ENCODE measurements at regions not wholly inside any gene's neighbourhood (a gene's known extent, or its start where the extent isn't known, plus 50 kb on each side); places are given as distances from the start of the nearest gene placed in this dataset.

DNA sequence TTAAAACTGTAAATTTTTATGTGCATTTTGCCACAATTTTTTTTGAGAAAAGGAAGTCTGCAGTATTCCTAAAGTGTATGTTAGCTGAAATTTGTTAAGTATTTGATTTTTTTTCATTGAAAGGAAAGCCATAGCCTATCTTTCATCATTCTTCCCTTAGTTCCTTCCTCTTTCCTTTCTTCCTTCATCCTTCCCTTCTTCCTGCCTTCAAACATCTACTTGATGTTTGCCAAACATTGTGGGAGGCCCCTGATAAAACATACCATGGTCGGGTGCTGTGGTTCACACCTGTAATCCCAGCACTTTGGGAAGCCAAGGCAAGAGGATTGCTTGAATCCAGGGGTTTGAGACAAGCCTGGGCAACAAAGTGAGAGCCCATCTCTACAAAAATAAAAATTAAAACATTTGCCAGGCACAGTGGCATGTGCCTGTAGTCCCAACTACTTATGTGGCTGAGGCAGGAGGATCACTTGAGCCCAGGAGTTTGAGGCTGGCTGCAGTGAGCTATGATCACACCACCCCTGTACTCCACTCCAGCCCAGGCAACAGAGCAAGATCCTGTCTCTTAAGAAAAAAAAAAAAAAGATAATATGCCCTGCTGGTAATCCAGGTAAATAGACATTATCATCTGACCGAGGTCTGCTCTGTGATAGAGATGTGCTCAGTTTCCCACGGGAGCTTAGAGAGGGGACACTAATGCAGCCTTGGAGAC lies 62.9 kb upstream of the FOXN2 start (continued):
- TF ChIP-seq, protein P1, sequence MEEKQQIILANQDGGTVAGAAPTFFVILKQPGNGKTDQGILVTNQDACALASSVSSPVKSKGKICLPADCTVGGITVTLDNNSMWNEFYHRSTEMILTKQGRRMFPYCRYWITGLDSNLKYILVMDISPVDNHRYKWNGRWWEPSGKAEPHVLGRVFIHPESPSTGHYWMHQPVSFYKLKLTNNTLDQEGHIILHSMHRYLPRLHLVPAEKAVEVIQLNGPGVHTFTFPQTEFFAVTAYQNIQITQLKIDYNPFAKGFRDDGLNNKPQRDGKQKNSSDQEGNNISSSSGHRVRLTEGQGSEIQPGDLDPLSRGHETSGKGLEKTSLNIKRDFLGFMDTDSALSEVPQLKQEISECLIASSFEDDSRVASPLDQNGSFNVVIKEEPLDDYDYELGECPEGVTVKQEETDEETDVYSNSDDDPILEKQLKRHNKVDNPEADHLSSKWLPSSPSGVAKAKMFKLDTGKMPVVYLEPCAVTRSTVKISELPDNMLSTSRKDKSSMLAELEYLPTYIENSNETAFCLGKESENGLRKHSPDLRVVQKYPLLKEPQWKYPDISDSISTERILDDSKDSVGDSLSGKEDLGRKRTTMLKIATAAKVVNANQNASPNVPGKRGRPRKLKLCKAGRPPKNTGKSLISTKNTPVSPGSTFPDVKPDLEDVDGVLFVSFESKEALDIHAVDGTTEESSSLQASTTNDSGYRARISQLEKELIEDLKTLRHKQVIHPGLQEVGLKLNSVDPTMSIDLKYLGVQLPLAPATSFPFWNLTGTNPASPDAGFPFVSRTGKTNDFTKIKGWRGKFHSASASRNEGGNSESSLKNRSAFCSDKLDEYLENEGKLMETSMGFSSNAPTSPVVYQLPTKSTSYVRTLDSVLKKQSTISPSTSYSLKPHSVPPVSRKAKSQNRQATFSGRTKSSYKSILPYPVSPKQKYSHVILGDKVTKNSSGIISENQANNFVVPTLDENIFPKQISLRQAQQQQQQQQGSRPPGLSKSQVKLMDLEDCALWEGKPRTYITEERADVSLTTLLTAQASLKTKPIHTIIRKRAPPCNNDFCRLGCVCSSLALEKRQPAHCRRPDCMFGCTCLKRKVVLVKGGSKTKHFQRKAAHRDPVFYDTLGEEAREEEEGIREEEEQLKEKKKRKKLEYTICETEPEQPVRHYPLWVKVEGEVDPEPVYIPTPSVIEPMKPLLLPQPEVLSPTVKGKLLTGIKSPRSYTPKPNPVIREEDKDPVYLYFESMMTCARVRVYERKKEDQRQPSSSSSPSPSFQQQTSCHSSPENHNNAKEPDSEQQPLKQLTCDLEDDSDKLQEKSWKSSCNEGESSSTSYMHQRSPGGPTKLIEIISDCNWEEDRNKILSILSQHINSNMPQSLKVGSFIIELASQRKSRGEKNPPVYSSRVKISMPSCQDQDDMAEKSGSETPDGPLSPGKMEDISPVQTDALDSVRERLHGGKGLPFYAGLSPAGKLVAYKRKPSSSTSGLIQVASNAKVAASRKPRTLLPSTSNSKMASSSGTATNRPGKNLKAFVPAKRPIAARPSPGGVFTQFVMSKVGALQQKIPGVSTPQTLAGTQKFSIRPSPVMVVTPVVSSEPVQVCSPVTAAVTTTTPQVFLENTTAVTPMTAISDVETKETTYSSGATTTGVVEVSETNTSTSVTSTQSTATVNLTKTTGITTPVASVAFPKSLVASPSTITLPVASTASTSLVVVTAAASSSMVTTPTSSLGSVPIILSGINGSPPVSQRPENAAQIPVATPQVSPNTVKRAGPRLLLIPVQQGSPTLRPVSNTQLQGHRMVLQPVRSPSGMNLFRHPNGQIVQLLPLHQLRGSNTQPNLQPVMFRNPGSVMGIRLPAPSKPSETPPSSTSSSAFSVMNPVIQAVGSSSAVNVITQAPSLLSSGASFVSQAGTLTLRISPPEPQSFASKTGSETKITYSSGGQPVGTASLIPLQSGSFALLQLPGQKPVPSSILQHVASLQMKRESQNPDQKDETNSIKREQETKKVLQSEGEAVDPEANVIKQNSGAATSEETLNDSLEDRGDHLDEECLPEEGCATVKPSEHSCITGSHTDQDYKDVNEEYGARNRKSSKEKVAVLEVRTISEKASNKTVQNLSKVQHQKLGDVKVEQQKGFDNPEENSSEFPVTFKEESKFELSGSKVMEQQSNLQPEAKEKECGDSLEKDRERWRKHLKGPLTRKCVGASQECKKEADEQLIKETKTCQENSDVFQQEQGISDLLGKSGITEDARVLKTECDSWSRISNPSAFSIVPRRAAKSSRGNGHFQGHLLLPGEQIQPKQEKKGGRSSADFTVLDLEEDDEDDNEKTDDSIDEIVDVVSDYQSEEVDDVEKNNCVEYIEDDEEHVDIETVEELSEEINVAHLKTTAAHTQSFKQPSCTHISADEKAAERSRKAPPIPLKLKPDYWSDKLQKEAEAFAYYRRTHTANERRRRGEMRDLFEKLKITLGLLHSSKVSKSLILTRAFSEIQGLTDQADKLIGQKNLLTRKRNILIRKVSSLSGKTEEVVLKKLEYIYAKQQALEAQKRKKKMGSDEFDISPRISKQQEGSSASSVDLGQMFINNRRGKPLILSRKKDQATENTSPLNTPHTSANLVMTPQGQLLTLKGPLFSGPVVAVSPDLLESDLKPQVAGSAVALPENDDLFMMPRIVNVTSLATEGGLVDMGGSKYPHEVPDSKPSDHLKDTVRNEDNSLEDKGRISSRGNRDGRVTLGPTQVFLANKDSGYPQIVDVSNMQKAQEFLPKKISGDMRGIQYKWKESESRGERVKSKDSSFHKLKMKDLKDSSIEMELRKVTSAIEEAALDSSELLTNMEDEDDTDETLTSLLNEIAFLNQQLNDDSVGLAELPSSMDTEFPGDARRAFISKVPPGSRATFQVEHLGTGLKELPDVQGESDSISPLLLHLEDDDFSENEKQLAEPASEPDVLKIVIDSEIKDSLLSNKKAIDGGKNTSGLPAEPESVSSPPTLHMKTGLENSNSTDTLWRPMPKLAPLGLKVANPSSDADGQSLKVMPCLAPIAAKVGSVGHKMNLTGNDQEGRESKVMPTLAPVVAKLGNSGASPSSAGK (IDR thresholded peaks at IDR 0.05) = no peak
- no peak for TF ChIP-seq FOSL1 (tag; conservative IDR thresholded peaks at IDR 0.05)
- no peak for TF ChIP-seq SAP30 (IDR thresholded peaks at IDR 0.05; ENCODE audit: borderline replicate concordance, insufficient read depth, low read depth, low read length, poor library complexity, severe bottlenecking)
- TF ChIP-seq EHMT2 (IDR thresholded peaks at IDR 0.05) = no peak
- TF ChIP-seq, protein P2, sequence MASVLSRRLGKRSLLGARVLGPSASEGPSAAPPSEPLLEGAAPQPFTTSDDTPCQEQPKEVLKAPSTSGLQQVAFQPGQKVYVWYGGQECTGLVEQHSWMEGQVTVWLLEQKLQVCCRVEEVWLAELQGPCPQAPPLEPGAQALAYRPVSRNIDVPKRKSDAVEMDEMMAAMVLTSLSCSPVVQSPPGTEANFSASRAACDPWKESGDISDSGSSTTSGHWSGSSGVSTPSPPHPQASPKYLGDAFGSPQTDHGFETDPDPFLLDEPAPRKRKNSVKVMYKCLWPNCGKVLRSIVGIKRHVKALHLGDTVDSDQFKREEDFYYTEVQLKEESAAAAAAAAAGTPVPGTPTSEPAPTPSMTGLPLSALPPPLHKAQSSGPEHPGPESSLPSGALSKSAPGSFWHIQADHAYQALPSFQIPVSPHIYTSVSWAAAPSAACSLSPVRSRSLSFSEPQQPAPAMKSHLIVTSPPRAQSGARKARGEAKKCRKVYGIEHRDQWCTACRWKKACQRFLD (CRISPR knock-in tag; IDR thresholded peaks at IDR 0.05) = no peak
- TF ChIP-seq, protein P3, sequence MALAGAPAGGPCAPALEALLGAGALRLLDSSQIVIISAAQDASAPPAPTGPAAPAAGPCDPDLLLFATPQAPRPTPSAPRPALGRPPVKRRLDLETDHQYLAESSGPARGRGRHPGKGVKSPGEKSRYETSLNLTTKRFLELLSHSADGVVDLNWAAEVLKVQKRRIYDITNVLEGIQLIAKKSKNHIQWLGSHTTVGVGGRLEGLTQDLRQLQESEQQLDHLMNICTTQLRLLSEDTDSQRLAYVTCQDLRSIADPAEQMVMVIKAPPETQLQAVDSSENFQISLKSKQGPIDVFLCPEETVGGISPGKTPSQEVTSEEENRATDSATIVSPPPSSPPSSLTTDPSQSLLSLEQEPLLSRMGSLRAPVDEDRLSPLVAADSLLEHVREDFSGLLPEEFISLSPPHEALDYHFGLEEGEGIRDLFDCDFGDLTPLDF (CRISPR knock-in tag; IDR thresholded peaks at IDR 0.05) = no peak
- no peak for TF ChIP-seq POLR2A (conservative IDR thresholded peaks at IDR 0.05)

All from K562 (cell line).